ENCODE measurements at regions not wholly inside any gene's neighbourhood (a gene's known extent, or its start where the extent isn't known, plus 50 kb on each side); places are given as distances from the start of the nearest gene placed in this dataset.

DNA sequence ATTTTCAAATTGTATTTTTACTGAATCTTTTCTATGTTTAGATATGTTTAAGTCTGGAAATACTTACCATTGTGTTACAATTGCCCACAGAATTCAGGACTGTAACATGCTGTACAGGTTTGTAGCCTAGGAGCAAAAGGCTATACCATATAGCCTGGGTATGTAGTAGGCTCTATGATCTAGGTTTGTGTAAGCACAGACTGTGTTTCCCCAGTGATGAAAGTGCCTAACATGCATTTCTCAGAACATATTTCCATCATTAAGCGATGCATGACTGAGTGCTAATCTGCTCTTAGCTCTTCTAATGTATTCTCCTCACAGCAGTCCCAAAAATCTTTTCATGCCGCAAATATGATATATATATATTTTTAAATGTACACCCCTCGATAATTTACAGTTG lies 166.7 kb upstream of the PPP2R2B start:
- TF ChIP-seq, protein P1, sequence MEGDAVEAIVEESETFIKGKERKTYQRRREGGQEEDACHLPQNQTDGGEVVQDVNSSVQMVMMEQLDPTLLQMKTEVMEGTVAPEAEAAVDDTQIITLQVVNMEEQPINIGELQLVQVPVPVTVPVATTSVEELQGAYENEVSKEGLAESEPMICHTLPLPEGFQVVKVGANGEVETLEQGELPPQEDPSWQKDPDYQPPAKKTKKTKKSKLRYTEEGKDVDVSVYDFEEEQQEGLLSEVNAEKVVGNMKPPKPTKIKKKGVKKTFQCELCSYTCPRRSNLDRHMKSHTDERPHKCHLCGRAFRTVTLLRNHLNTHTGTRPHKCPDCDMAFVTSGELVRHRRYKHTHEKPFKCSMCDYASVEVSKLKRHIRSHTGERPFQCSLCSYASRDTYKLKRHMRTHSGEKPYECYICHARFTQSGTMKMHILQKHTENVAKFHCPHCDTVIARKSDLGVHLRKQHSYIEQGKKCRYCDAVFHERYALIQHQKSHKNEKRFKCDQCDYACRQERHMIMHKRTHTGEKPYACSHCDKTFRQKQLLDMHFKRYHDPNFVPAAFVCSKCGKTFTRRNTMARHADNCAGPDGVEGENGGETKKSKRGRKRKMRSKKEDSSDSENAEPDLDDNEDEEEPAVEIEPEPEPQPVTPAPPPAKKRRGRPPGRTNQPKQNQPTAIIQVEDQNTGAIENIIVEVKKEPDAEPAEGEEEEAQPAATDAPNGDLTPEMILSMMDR (IDR thresholded peaks at IDR 0.05), result no peak
- TF ChIP-seq POLR2A (IDR thresholded peaks at IDR 0.05), result no peak
